ENCODE measurements at regions not wholly inside any gene's neighbourhood (a gene's known extent, or its start where the extent isn't known, plus 50 kb on each side); places are given as distances from the start of the nearest gene placed in this dataset.

GRCh38 chr2:120960770-120961366, 225.2 kb downstream of the GLI2 start:
- TF ChIP-seq POLR2AphosphoS5 (IDR thresholded peaks at IDR 0.05; ENCODE audit: low read depth, low read length) (no peak), ZNF75D (CRISPR knock-in tag; IDR thresholded peaks at IDR 0.05; ENCODE audit: borderline replicate concordance) (no peak), BRD4 (CRISPR knock-in tag; IDR thresholded peaks at IDR 0.05) (no peak), ZNF260 (CRISPR knock-in tag; IDR thresholded peaks at IDR 0.05; ENCODE audit: borderline replicate concordance, low read depth) (no peak), ZNF660 (CRISPR knock-in tag; IDR thresholded peaks at IDR 0.05; ENCODE audit: borderline replicate concordance, low read depth) (no peak), CENPX (CRISPR knock-in tag; IDR thresholded peaks at IDR 0.05) (no peak), ZNF383 (CRISPR knock-in tag; IDR thresholded peaks at IDR 0.05; ENCODE audit: borderline replicate concordance) (no peak), ZBTB10 (CRISPR knock-in tag; IDR thresholded peaks at IDR 0.05; ENCODE audit: borderline replicate concordance) (no peak), RAD21 (CRISPR knock-in tag; IDR thresholded peaks at IDR 0.05) (no peak), E2F1 (CRISPR knock-in tag; IDR thresholded peaks at IDR 0.05) (no peak), ATF2 (CRISPR knock-in tag; IDR thresholded peaks at IDR 0.05) (no peak)

All from HepG2 (cell line).